GM18508 (cell line): ENCODE measurements at regions not wholly inside any gene's neighbourhood (a gene's known extent, or its start where the extent isn't known, plus 50 kb on each side); places are given as distances from the start of the nearest gene placed in this dataset.

Source experiments
- ATAC-seq: cut with Tn5 transposase; IDR thresholded peaks from one replicate; pipeline ENCODE4 v1.9.1; 2021; ENCODE audit warnings: moderate number of reproducible peaks; ENCODE audit not compliant: insufficient read depth, unreplicated experiment

- ATAC-seq: no peak
Measured at GRCh38 chr16:73265124-73265837, 217.4 kb upstream of the ZFHX3 start.

- ATAC-seq: no peak
Measured at GRCh38 chr16:73262931-73263330, 215.0 kb upstream of the ZFHX3 start.

GRCh38 chr16:73255031-73255430 is 207.1 kb upstream of the ZFHX3 start:
- no peak for ATAC-seq

- no peak for ATAC-seq
Measured at GRCh38 chr16:73253922-73254480, 206.1 kb upstream of the ZFHX3 start.

- no peak for ATAC-seq
Measured at GRCh38 chr16:73252446-73252845, 204.5 kb upstream of the ZFHX3 start.

- no peak for ATAC-seq
Measured at GRCh38 chr16:73251608-73252007, 203.7 kb upstream of the ZFHX3 start.

- ATAC-seq: no peak
Measured at GRCh38 chr16:73248316-73248715, 200.4 kb upstream of the ZFHX3 start.

GRCh38 chr16:73240920-73241319 is 193.0 kb upstream of the ZFHX3 start:
- ATAC-seq: no peak

- no peak for ATAC-seq
Measured at GRCh38 chr16:73237601-73238000, 189.7 kb upstream of the ZFHX3 start.

GRCh38 chr16:73234496-73234895 is 186.6 kb upstream of the ZFHX3 start:
- ATAC-seq: no peak

- ATAC-seq: no peak
Measured at GRCh38 chr16:73233846-73234424, 186.0 kb upstream of the ZFHX3 start.

- ATAC-seq: no peak
Measured at GRCh38 chr16:73233329-73233765, 185.4 kb upstream of the ZFHX3 start.

- ATAC-seq: no peak
Measured at GRCh38 chr16:73232555-73233328, 184.8 kb upstream of the ZFHX3 start.

- no peak for ATAC-seq
Measured at GRCh38 chr16:73231944-73232554, 184.1 kb upstream of the ZFHX3 start.

GRCh38 chr16:73231379-73231778 is 183.5 kb upstream of the ZFHX3 start:
- no peak for ATAC-seq

- no peak for ATAC-seq
Measured at GRCh38 chr16:73230651-73231050, 182.7 kb upstream of the ZFHX3 start.

- no peak for ATAC-seq
Measured at GRCh38 chr16:73228649-73229048, 180.7 kb upstream of the ZFHX3 start.

GRCh38 chr16:73226675-73227074 is 178.7 kb upstream of the ZFHX3 start:
- no peak for ATAC-seq

- no peak for ATAC-seq
Measured at GRCh38 chr16:73225983-73226382, 178.1 kb upstream of the ZFHX3 start.

GRCh38 chr16:73220836-73221235 is 172.9 kb upstream of the ZFHX3 start:
- no peak for ATAC-seq

- ATAC-seq: no peak
Measured at GRCh38 chr16:73219176-73219575, 171.2 kb upstream of the ZFHX3 start.
